ENCODE measurements at regions not wholly inside any gene's neighbourhood (a gene's known extent, or its start where the extent isn't known, plus 50 kb on each side); places are given as distances from the start of the nearest gene placed in this dataset.

DNA sequence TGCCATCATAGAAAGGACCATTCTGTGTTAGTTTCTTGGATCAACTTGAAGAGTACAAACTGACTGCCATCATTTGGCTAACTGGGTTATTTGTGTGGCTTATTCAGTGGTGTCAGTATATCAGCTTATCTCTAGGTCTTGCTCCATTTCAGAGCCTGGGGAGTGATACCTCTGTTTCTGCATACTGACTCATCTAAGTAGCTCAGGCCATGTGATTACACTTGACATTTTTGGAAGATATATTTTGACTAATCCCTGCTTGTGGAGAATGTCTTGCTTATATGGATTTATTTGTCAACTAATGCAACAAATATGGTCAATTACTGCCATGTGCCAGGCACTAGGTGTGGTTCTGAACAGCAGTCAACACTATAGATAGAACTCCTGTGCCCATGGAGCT is 311.7 kb downstream of the YTHDC2 start:
- Histone ChIP-seq H2BK5ac (ENCODE audit: low read depth, low read length, poor library complexity, severe bottlenecking) (no peak overlapping the region), H4K5ac (ENCODE audit: low read depth, low read length) (no peak overlapping the region), H3K4ac (ENCODE audit: low read depth, low read length) (no peak overlapping the region), H3K18ac (ENCODE audit: low read depth, low read length) (no peak overlapping the region), H3K27me3 (ENCODE audit: control insufficient read depth, insufficient read depth, low read length) (no peaks in the 10 kb centered on the region), H4K20me1 (ENCODE audit: insufficient read depth, low read length) (no peaks in the 10 kb centered on the region), H2BK120ac (ENCODE audit: low read depth, low read length) (no peak overlapping the region), H4K91ac (ENCODE audit: insufficient read depth, low read depth, low read length) (no peak overlapping the region), H3K79me1 (ENCODE audit: low read depth in 1 of 2, low read length in 2 of 2) (no peaks in the 10 kb centered on the region), H3K14ac (replicated peaks; ENCODE audit: low read depth, low read length) (no peak overlapping the region), H2AK5ac (ENCODE audit: low read depth, low read length) (no peak overlapping the region), H2BK15ac (ENCODE audit: low read depth, low read length) (no peak overlapping the region), H3K23ac (ENCODE audit: low read depth, low read length) (no peak overlapping the region), H3K9me1 (ENCODE audit: insufficient read depth, low read length) (no peaks in the 10 kb centered on the region), H3K4me1 (ENCODE audit: control insufficient read depth, insufficient read depth, low read length) (no peaks in the 10 kb centered on the region), H2AFZ (replicated peaks; ENCODE audit: low read length, poor library complexity) (no peak overlapping the region), H2BK20ac (ENCODE audit: low read depth, low read length) (no peak overlapping the region), H3K4me3 (ENCODE audit: insufficient read depth, low read depth, low read length) (no peak overlapping the region), H3K9me3 (ENCODE audit: control insufficient read depth, insufficient read depth, low read length) (no peaks in the 10 kb centered on the region), H3K9ac (ENCODE audit: low read depth, low read length) (no peak overlapping the region), H3K27ac (ENCODE audit: insufficient read depth, low read length) (no peak overlapping the region), H3K4me2 (ENCODE audit: low read depth, low read length) (no peak overlapping the region), H4K8ac (ENCODE audit: low read depth in 2 of 2, low read length in 2 of 2) (no peak overlapping the region), H3K56ac (ENCODE audit: extremely low read depth, insufficient read depth, low read length) (no peak overlapping the region), H3K36me3 (ENCODE audit: control insufficient read depth, insufficient read depth, low read length) (no peaks in the 10 kb centered on the region), H2AK9ac (replicated peaks; ENCODE audit: low read depth, low read length, poor library complexity) (no peak overlapping the region)
- in situ Hi-C loops (cut with MboI; ENCODE audit: low sequenced_read_pairs) (no loop called here), dilution Hi-C loops (cut with HindIII; ENCODE audit: low sequenced_read_pairs, unreplicated experiment) (no loop called here), intact Hi-C loops (cut with micrococcal nuclease) (no loop called here)
- no peak for DNase-seq
- no TSS peak for BruUV-seq (replicated peaks)
- CTCF ChIA-PET = no interaction called here
- TF ChIP-seq, protein P1, sequence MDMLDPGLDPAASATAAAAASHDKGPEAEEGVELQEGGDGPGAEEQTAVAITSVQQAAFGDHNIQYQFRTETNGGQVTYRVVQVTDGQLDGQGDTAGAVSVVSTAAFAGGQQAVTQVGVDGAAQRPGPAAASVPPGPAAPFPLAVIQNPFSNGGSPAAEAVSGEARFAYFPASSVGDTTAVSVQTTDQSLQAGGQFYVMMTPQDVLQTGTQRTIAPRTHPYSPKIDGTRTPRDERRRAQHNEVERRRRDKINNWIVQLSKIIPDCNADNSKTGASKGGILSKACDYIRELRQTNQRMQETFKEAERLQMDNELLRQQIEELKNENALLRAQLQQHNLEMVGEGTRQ (IDR thresholded peaks at IDR 0.05; ENCODE audit: low read depth, low read length) = no peak
- TF ChIP-seq BHLHE40 (IDR thresholded peaks at IDR 0.05; ENCODE audit: low read depth, low read length) (no peak), RAD21 (IDR thresholded peaks at IDR 0.05; ENCODE audit: low read length) (no peak), NFE2L2 (IDR thresholded peaks at IDR 0.05; ENCODE audit: low read depth, low read length) (no peak), CHD1 (IDR thresholded peaks at IDR 0.05; ENCODE audit: low read depth, low read length) (no peak), RCOR1 (IDR thresholded peaks at IDR 0.05; ENCODE audit: insufficient replicate concordance, low read length) (no peak), FOS (IDR thresholded peaks at IDR 0.05; ENCODE audit: low read depth, low read length) (no peak), MXI1 (IDR thresholded peaks at IDR 0.05; ENCODE audit: borderline replicate concordance, low read depth, low read length) (no peak), POLR2A (IDR thresholded peaks at IDR 0.05; ENCODE audit: low read depth, low read length) (no peak), SMC3 (IDR thresholded peaks at IDR 0.05; ENCODE audit: low read depth, low read length) (no peak), CEBPB (IDR thresholded peaks at IDR 0.05; ENCODE audit: low read depth, low read length) (no peak), RFX5 (IDR thresholded peaks at IDR 0.05; ENCODE audit: low read depth, low read length) (no peak), MAFK (IDR thresholded peaks at IDR 0.05; ENCODE audit: low read depth, low read length) (no peak), MAZ (IDR thresholded peaks at IDR 0.05; ENCODE audit: borderline replicate concordance, low read depth, low read length) (no peak)
- TF ChIP-seq, protein P2, sequence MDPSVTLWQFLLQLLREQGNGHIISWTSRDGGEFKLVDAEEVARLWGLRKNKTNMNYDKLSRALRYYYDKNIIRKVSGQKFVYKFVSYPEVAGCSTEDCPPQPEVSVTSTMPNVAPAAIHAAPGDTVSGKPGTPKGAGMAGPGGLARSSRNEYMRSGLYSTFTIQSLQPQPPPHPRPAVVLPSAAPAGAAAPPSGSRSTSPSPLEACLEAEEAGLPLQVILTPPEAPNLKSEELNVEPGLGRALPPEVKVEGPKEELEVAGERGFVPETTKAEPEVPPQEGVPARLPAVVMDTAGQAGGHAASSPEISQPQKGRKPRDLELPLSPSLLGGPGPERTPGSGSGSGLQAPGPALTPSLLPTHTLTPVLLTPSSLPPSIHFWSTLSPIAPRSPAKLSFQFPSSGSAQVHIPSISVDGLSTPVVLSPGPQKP (IDR thresholded peaks at IDR 0.05; ENCODE audit: borderline replicate concordance, low read depth, low read length) = no peak
- POLR2A ChIA-PET (ENCODE audit: unreplicated experiment) = no interaction called here
- no peak for ATAC-seq (ENCODE audit: low read depth)
